Activated T-cell treated with anti-CD3 and anti-CD28 coated beads, Interleukin-2, amount 50 U/mL, for 48 hours (primary cell): ENCODE measurements at regions not wholly inside any gene's neighbourhood (a gene's known extent, or its start where the extent isn't known, plus 50 kb on each side); places are given as distances from the start of the nearest gene placed in this dataset.
A peak's percentile ranks its signal among the peaks of the same experiment; 100 is the strongest.
"Not testable (repeated sequence)": the region's sequence is repeated elsewhere in the genome, so short reads cannot be mapped to it uniquely, and the experiment has no call there.

Experiments used
- DNase-seq, 2 experiments: peaks; one replicate each; pipeline ENCODE4 v3.0.0-alpha.2; 2020

DNA sequence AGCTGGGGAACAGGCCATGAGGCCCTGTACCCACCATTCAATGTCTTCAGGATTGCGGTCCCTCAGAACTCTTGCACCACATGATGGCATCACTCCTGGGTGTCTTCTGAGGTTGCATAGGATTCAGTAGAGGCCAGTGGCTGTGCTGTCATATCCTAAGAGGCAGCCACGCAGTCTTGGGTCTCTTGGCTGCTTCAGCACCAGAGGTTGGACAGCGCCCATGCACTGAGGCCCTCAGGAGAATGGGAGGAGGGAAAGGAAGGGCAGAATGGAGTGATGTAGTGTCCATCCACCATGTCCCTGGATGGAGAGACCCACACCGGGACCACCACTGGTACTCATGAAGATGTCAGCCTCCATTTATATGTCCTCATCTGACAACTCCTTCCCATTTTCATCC lies 439.9 kb downstream of the TUBA3C start:
- DNase-seq = not testable (repeated sequence)

DNA sequence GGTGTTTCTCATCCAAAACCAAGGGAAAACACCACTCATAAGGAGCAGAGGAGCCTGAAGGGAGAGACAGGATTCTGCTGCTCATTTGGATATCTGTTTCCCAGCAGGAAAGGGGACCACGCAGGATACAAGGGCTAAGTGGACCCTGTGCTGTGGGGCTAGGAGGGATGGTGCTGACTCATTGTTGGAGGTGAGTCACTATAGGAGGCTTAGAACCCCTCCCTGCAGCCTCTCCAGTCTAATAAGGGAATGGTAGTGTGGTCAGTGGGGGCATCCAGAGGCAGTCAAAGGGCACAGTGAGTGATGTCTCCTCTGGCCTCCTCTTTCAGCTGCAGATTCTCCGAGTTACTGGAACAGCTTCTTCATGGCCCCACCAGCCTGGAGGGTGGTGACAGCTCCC lies 442.3 kb downstream of the TUBA3C start:
- DNase-seq = no peak

DNA sequence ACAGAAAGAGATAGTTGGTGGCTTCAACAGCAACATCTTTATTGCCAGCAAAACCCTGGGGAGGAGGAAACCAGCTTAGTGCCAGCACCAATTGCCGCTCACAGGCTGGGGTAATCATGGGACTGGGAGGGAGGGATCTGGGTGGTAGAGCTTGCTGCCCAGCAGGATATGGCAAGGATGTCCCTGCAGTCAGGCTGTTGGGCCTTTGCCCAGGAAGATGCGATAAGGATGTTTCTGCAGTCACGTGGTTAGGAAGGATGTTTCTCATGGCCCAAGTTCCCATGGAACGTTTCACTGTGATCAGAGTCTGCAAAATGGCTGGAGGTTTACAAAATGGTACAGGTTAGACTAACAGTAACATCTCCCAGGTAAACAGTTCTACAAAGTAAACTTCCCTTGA lies 443.5 kb downstream of the TUBA3C start:
- DNase-seq = not testable (repeated sequence)

DNA sequence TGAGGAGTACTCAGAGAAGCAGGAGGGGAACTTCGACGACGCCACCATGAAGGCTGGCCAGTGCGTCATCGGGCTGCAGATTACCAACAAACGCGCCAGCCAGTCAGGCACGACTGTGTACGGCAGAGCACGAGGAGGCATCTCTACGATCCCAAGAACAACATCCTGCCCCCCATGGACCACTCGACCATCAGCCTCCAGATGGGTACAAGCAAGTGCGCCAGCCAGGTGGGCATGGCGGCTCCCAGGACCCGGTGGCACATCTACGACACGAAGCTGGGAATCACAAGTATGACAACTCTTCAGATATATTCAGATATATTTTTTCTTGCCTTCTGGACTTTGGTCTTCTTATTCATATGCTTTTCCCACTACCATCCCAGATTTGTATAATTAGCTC lies 454.5 kb downstream of the TUBA3C start:
- not testable (repeated sequence) for DNase-seq

DNA sequence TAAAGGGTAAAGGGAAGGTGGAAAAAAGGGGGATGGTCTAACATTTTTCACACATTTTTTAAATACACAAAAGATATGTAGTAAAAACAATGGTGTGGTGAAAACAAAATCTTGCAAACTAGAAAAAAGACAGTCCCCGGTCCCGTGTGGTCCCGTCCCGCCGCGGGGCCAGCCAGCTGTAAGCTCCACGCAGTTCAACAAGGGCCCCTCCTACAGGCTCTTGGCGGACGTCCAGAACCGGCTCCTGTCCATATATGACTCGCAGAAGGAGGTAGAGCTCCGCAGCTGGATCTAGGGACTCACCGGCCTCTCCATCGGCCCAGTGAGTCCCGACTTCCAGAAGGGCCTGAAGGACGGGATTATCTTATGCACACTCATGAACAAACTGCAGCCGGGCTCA lies 455.1 kb downstream of the TUBA3C start:
- not testable (repeated sequence) for DNase-seq

DNA sequence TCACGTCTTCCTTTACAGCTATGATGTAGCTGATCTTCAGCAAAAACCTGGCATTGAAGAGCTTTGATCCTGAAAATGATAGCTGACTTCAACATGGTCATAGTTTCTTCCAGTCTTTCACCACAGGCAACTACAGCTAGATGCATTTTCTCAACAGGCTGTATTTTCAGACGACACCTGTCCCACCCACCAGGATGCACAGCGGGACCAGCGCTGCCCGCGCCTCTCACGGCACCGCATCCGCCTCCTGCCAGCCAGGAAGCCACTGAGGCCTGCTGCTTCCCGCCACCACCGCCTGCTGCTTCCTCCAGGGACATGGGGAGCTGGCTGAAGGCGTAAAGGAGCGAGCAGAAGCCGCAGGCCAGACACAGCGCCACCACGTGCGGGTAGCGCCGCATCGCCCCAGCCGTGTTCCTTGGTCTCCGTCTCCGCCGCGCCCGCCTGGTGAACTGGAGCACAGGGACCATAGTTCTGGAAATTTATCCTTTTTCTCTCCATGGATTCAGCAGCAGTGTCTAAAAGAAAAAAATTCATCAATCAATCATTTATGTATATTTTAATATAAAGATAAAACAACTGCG lies 456.3 kb downstream of the TUBA3C start:
- DNase-seq = not testable (repeated sequence)

DNA sequence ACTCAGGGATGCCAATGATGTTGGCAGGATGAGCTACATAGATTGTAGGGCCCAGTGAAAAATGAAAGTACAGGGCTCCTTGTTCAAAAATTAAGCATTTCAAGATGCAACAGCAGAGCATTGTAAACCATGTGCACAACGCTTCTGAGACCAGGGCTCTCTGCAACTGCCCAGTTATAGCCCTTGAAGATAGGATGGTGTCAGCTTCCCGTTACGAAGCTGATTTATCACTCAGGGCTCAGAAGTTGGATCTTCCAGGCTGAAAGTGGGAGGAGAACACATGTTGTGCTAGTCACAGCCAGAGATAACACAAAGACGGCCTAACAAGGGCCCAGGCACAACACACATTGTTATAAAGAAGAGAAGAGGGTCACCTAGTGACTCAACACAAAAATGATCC lies 466.7 kb downstream of the TUBA3C start:
- no peak for DNase-seq

DNA sequence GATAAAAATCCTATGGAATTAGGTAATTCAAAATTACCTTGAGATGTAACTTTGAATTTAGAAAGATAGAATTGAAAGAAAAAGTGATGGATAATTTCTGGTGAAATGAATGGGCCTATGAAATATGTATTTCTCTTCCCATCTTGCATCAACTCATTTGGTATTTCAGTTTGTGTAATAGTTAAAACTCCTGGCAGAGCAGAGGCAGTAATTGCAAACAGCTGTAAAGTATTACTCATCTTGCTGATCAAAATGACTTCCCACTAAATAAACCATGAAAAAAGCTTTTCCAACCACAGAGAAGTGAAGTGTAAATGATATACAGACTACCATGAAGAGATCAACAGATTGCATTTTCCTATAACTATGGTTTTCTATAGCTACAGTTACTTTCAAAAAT lies 471.0 kb downstream of the TUBA3C start:
- DNase-seq = not testable (repeated sequence)

DNA sequence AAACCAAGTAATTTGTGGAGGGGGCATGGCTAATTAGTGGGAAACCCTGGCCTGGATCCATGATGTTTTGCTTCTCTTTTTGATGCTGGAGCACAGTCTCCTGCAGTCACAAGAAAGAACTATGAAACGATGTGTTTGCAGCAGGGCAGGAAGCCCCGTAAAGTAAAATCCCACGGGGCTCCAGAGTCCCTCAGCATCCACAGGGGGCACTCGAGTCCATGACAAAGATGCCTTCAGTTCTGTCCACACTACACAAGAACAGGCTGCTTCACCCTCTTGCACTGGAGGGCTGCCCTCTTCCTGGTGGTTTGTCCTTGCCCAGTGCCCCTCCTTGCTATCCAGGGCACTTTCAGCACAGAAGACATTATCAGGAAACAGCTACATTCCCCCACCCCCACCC lies 475.1 kb downstream of the TUBA3C start:
- not testable (repeated sequence) for DNase-seq

DNA sequence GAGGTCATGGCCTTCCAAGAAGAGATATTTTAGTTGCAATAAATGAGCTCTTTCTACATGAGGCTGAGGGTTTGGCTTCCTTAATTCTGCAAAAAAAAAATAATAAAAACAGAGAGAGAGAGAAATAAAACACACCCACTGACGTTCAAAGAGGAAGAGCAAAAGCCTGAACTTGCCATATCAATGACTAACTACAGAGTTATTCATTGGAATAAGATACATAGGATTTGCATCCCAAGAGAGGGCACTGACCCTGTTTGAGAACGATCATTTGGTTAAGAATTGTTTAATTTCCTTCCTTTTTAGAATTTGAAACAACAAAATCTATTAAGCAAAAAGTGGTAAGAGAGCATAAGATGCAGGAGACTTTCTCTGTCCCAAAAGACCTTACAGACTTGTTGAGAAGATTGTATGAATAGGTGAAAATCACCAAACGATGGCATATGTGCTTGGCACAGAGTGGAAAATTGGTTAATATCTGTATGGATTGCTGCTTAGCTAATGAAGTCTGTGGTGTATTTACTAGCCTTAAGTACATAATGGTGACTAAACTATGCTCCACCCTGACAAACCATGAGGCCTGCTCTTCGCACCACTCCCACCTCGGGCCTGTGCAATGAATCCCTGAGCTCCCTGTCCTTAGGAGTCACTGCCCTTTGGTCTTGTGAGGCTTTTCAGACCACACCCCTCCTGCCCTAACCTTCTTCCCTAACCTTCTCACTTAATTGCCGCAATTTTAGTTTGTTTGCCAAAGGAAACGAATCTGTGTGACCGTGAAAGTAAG lies 479.0 kb downstream of the TUBA3C start:
- not testable (repeated sequence) for DNase-seq

DNA sequence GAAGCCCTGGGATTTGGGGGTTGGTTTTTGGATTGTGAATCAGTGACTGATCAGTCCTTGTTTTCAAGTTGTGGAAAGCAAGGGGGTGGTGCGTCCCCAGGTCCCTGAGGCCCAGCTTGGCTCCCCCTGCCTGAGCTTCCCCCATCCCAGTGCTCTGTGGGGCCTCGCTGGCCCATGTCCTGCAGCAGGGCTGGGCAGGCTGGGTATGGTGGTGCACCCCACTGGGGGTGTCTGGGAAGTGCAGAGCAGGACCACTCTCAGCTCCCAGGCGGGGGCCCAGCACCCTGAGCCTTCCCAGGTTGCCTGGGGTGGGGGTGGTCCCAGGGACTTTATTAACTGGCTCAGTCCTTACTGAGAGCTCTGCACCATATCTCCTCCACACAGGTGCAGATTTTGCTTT lies 483.3 kb downstream of the TUBA3C start:
- DNase-seq = not testable (repeated sequence)

DNA sequence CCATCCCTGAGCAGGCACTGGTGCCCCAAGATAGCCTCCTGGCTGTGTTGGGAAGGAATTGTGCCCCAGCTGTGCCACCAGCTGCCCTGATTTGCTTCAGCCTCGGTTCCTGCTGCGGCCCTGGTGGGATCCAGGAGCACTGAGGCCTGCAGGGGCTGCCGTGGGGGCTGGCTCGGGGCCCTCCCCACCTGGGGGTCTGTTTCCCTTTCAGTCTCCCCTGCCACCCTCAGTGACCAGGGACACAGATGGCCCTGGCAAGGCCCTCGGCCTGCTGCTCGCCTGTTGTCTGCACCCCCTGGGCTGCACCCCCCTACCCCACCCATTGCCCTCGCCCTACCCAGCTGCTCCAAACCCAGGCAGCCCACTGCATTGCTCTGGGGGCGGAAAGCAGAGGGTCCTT lies 483.8 kb downstream of the TUBA3C start:
- not testable (repeated sequence) for DNase-seq

DNA sequence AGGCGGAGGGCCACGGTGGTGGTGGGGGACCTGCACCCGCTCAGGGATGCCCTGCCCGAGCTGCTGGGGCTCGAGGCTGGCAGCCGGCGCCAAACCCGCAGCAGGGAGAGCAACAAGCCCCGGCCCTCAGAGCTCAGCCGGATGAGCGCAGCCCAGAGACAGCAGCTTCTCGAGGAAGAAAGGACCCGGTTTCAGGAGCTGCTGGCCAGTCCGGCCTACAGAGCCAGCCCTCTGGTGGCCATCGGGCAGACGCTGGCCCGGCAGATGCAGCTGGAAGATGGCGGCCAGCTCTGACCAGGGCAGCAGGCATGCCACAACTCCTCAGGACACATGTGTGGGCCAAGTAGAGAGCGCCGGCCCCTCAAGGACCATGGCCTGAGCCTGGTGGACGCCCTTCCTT lies 484.4 kb downstream of the TUBA3C start:
- DNase-seq = not testable (repeated sequence)

DNA sequence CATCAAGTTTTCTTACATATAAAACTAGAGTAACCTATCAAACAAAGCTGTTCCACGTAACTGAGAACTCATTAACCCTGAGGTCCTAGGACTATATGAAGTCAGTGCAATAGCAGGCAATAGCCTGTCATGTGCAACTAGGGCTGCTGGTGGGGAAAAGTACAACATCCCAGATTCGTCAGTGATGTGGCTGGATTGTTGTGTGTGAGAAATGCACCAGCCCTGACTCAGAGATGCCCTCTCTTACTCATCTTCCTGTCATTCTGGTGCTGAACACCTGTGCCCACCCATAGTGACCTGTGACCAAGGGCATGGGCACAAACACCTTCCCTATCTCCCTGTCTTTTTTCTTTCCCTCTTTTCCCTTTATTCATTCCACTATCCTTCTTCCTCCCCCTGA lies 504.2 kb downstream of the TUBA3C start:
- not testable (repeated sequence) for DNase-seq

DNA sequence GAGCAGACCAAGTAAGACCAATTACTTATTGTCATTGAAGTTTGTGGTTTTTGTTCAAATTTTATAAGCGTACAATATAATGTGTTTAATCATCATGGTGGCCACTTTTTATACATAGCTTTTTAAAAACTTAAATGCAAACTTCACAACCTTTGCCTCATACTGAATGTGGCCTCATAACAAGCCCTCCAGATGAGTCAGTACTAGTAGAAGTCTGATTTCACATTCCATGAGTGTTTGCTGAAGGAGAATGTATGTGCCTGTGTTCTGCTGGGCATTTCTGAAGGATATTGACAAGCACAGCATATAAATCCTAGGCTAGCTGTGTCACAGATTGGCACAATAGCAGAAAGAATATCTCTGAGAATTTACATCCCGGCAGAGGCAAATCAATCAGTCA lies 506.4 kb downstream of the TUBA3C start:
- not testable (repeated sequence) for DNase-seq

DNA sequence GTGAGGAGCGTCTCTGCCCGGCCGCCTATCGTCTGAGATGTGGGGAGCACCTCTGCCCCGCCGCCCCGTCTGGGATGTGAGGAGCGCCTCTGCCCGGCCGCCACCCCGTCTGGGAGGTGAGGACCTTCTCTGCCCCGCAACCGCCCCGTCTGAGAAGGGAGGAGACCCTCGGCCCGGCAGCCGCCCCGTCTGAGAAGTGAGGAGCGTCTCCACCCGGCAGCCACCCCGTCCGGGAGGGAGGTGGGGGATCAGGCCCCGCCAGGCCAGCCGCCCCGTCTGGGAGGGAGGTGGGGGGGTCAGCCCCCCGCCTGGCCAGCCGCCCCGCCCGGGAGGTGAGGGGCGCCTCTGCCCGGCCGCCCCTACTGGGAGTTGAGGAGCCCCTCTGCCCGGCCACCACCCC lies 507.8 kb downstream of the TUBA3C start:
- not testable (repeated sequence) for DNase-seq

DNA sequence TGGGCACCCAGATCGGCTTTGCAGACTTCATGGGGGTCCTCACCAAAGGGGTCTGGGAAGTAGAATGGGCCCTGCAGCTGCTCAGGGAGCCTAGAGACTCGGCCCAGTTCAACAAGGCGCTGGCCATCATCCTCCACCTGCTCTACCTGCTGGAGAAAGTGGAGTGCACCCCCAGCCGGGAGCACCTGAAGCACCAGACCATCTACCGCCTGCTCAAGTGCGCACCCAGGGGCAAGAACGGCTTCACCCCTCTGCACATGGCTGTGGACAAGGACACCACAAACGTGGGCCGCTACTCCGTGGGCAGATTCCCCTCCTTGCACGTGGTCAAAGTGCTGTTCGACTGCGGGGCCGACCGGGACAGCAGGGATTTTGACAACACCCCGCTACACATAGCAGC lies 515.0 kb downstream of the TUBA3C start:
- not testable (repeated sequence) for DNase-seq

DNA sequence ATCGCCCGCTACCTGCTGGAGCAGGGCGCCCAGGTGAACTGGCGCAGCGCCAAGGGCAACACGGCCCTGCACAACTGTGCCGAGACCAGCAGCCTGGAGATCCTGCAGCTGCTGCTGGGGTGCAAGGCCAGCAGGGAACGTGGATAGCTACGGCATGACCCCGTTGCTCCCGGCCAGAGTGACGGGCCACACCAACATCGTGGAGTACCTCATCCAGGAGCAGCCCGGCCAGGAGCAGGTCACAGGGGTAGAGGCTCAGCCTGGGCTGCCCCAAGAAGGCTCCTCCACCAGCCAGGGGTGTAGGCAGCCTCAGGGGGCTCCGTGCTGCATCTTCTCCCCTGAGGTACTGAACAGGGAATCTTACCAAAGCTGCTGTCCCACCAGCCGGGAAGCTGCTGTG lies 515.9 kb downstream of the TUBA3C start:
- not testable (repeated sequence) for DNase-seq

DNA sequence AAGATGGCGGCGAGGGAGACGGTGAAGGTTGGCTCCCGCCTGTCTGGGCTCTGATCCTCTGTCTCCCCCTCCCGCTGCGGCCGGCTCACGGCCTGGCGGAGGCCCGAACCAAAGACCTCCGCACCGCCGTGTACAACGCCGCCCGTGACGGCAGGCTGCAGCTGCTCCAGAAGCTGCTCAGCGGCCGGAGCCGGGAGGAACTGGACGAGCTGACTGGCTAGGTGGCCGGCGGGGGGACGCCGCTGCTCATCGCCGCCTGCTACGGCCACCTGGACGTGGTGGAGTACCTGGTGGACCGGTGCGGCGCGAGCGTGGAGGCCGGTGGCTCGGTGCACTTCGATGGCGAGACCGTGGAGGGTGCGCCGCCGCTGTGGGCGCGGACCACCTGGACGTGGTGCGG lies 516.5 kb downstream of the TUBA3C start:
- DNase-seq = not testable (repeated sequence)

DNA sequence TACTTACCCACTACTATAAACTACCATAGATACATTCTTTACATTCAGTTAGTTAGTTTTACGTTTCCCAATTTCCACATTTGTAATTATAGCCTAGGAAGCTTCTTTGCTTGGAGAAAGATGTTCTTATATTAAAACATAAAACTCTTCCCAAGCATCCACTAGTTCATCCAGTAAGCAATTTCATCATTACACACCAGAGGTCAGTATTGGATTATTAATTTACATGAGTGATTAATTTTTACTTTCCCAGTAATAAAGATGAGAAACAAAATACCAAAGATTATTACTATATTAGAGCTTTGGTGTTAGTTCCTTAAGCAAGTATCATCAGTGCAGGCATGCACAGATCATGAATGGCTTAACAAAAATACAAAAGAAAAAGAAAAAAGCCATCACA lies 518.4 kb downstream of the TUBA3C start:
- not testable (repeated sequence) for DNase-seq

DNA sequence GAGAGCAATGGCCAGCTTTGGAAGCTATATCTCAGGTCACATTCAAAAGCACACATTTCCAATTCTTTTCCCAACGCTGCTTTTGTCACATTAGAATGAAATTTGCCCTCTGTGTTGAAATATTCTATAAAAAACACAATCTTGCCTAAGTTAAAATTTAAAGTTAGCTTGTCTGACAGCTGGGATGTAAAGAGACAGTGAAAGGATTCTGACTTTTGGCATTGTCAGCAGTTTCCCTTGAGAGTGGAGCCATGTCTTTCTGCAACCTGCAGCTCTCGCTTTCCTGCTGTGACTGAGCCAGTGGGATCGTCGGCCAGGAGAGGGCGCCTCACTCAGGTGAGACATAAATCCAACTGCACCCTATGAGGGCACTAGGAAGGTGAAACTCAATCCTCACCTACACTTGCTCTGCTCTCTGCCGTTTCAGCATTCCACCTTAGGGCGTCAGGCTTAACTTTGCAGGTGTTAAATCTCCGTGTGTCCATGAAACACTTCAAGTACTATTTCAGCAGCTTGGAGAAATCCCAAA lies 537.9 kb downstream of the TUBA3C start:
- peak; percentile 48 to 51 for DNase-seq

DNA sequence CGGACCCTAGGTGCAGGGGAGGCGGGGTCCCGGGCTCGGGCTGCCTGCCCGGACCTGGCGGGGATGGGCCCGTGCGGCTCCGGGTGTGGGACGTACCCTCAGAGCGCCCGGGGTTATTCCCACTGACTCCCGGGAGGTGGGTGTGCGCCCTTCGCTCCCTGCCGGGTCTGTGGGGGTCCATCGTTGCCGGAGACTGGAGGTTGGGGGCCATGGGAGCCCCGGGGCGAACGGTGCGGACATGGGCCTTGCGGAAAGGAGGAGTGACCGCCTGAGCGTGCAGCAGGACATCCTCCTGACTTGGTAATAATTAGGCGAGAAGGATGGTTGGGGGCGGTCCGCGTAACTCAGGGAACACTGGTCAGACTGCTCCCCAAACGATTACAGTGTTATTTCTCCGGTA lies 552.7 kb downstream of the TUBA3C start:
- DNase-seq = not testable (repeated sequence)

DNA sequence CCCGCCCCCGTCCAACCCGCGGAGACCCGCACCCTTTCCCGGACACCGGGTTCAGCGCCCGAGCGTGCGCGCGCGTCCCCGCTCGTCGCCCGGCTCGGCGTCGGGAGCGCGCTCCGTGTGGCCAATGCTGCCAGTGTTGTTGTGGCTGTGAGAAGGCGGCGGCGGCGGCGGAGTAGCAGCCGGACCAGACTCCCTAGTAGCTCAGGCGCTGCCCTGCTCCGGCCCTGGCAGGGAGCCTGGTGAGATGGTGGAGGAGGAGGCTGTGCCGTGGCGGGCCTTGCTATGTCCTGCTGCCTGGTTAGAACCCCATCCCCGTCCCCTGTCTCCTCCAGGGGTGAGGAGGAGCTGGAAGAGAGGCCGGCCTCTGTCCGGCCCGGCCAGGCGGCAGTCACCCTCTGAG lies 553.2 kb downstream of the TUBA3C start:
- no peak for DNase-seq

DNA sequence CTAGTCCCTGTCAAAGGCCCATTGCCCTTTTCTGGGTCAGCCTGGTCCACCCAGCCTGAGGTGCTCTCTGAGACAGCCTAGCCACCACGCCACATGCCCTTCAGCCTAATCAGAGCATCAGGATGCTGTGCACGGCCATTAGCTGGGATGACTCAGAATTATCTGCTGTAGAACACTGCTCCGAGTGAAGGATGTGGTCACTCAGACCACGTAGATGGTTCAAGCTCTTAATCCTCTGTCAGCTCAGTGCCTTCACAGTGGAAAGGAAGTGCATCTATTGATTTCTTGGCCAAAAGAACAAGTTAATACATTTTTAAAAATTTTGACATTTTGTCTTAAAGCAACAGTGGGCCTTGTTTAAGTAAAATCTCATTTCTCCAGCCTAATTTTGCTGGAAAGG lies 557.6 kb downstream of the TUBA3C start:
- not testable (repeated sequence) for DNase-seq
